BJ (cell line): ENCODE measurements at regions not wholly inside any gene's neighbourhood (a gene's known extent, or its start where the extent isn't known, plus 50 kb on each side); places are given as distances from the start of the nearest gene placed in this dataset.

Experiments
- CTCF ChIA-PET: fragments of 350-600 bp; formaldehyde crosslinking; extraction: SDS; loops from one replicate; lab custom pipeline; 2021; ENCODE audit warnings: antibody characterized with exemption, inconsistent platforms; lab: Yijun Ruan, JAX
- POLR2A ChIA-PET: fragments of 300-600 bp; sonication (Branson Sonifier 250); formaldehyde crosslinking; extraction: SDS; loops from one replicate; lab custom pipeline; 2021; ENCODE audit warnings: antibody characterized with exemption; lab: Charles Lee
- DNase-seq: peaks from one replicate; pipeline ENCODE4 v3.0.0-alpha.2; 2011; ENCODE audit warnings: low read depth
- H3K27me3 ChIP-seq: 2 replicates; pipeline ENCODE4 v1.6.0; 2011; ENCODE audit warnings: low read length; ENCODE audit not compliant: control insufficient read depth, insufficient read depth
- H3K36me3 ChIP-seq: 2 replicates; pipeline ENCODE4 v1.5.1; 2011; ENCODE audit warnings: low read length; ENCODE audit not compliant: control insufficient read depth, insufficient read depth
- H3K4me3 ChIP-seq: 2 replicates; pipeline ENCODE4 v1.5.1; 2011; ENCODE audit warnings: low read depth, mild to moderate bottlenecking, control low read depth, low read length
- CTCF ChIP-seq: IDR thresholded peaks from 2 replicates; pipeline ENCODE4 v1.5.1; 2011; ENCODE audit warnings: low read depth, mild to moderate bottlenecking, control low read depth, inconsistent platforms, low read length, moderate library complexity; ENCODE audit not compliant: insufficient read depth

GRCh38 chr9:90451804-90452203, 190.8 kb downstream of the DIRAS2 start:
- TF ChIP-seq CTCF = no peak
- DNase-seq = no peak
- CTCF ChIA-PET = no interaction called here
- Histone ChIP-seq H3K27me3 (no peaks in the 10 kb centered on the region), H3K36me3 (no peaks in the 10 kb centered on the region), H3K4me3 (no peak overlapping the region)
- POLR2A ChIA-PET = no interaction called here

- CTCF ChIA-PET = no interaction called here
These were observed 187.3 kb downstream of the DIRAS2 start for GRCh38 chr9:90455316-90455715.

GRCh38 chr9:90457386-90458190, 185.0 kb downstream of the DIRAS2 start:
- Histone ChIP-seq H3K36me3 (no peaks in the 10 kb centered on the region), H3K4me3 (no peak overlapping the region), H3K27me3 (no peaks in the 10 kb centered on the region)
- no peak for DNase-seq
- ChIA-PET POLR2A (no interaction called here), CTCF (interaction anchor here (0.6 kb wide), 1 partner anchor 160 kb away, joined by 3 read pairs; no protein-coding TSS in a partner anchor)
- no peak for TF ChIP-seq CTCF

More at GRCh38 chr9:90455316-90455715, 187.3 kb downstream of the DIRAS2 start:
- H3K27me3 ChIP-seq = no peaks in the 10 kb centered on the region
- POLR2A ChIA-PET = no interaction called here
- no peaks in the 10 kb centered on the region for H3K36me3 ChIP-seq
- no peak overlapping the region for H3K4me3 ChIP-seq
- no peak for TF ChIP-seq CTCF
- no peak for DNase-seq

- Histone ChIP-seq H3K4me3 (no peak overlapping the region), H3K36me3 (no peaks in the 10 kb centered on the region), H3K27me3 (no peaks in the 10 kb centered on the region)
- POLR2A ChIA-PET = no interaction called here
- CTCF ChIA-PET = no interaction called here
- no peak for DNase-seq
- TF ChIP-seq CTCF = no peak
These were observed 184.1 kb downstream of the DIRAS2 start for GRCh38 chr9:90458485-90458884.

GRCh38 chr9:90459321-90459720, 183.3 kb downstream of the DIRAS2 start:
- Histone ChIP-seq H3K36me3 (no peaks in the 10 kb centered on the region), H3K4me3 (no peak overlapping the region), H3K27me3 (no peaks in the 10 kb centered on the region)
- ChIA-PET CTCF (no interaction called here), POLR2A (no interaction called here)
- no peak for DNase-seq
- TF ChIP-seq CTCF = no peak
